GM19467 (cell line): ENCODE measurements at regions not wholly inside any gene's neighbourhood (a gene's known extent, or its start where the extent isn't known, plus 50 kb on each side); places are given as distances from the start of the nearest gene placed in this dataset.
A peak's percentile ranks its signal among the peaks of the same experiment; 100 is the strongest.
"Not testable (repeated sequence)": the region's sequence is repeated elsewhere in the genome, so short reads cannot be mapped to it uniquely, and the experiment has no call there.

Experiments used
- ATAC-seq: cut with Tn5 transposase; IDR thresholded peaks from one replicate; pipeline ENCODE4 v1.9.1; 2021; ENCODE audit warnings: mild to moderate bottlenecking, moderate library complexity; ENCODE audit not compliant: unreplicated experiment

- no peak for ATAC-seq
These were observed 104.3 kb upstream of the CLINT1 start for GRCh38 chr5:157963244-157963643.

- not testable (repeated sequence) for ATAC-seq
These were observed 103.7 kb upstream of the CLINT1 start for GRCh38 chr5:157962686-157963085.

- no peak for ATAC-seq
These were observed 103.1 kb upstream of the CLINT1 start for GRCh38 chr5:157961896-157962590.

GRCh38 chr5:157961176-157961575, 102.2 kb upstream of the CLINT1 start:
- ATAC-seq, result no peak

- no peak for ATAC-seq
These were observed 100.4 kb upstream of the CLINT1 start for GRCh38 chr5:157959370-157959769.

GRCh38 chr5:157956271-157956885, 97.4 kb upstream of the CLINT1 start:
- ATAC-seq, result no peak

- ATAC-seq, result no peak
These were observed 96.7 kb upstream of the CLINT1 start for GRCh38 chr5:157955541-157956172.

GRCh38 chr5:157952374-157952685, 93.4 kb upstream of the CLINT1 start:
- no peak for ATAC-seq

GRCh38 chr5:157951673-157952373, 92.9 kb upstream of the CLINT1 start:
- ATAC-seq, result no peak

- no peak for ATAC-seq
These were observed 90.6 kb upstream of the CLINT1 start for GRCh38 chr5:157949520-157949919.

GRCh38 chr5:157948738-157949410, 89.9 kb upstream of the CLINT1 start:
- ATAC-seq, result peak; percentile 89

- no peak for ATAC-seq
These were observed 88.2 kb upstream of the CLINT1 start for GRCh38 chr5:157947156-157947555.

- ATAC-seq, result not testable (repeated sequence)
These were observed 86.9 kb upstream of the CLINT1 start for GRCh38 chr5:157945822-157946221.

GRCh38 chr5:157944938-157945337, 86.0 kb upstream of the CLINT1 start:
- no peak for ATAC-seq

GRCh38 chr5:157944077-157944633, 85.2 kb upstream of the CLINT1 start:
- ATAC-seq, result no peak

GRCh38 chr5:157942595-157942994, 83.7 kb upstream of the CLINT1 start:
- ATAC-seq, result no peak

GRCh38 chr5:157941616-157942015, 82.7 kb upstream of the CLINT1 start:
- no peak for ATAC-seq

- ATAC-seq, result not testable (repeated sequence)
These were observed 79.2 kb upstream of the CLINT1 start for GRCh38 chr5:157938101-157938500.

GRCh38 chr5:157936776-157937501, 78.0 kb upstream of the CLINT1 start:
- not testable (repeated sequence) for ATAC-seq

- no peak for ATAC-seq
These were observed 75.7 kb upstream of the CLINT1 start for GRCh38 chr5:157934600-157934999.
